Spleen (tissue), 11 donors: ENCODE measurements at regions not wholly inside any gene's neighbourhood (a gene's known extent, or its start where the extent isn't known, plus 50 kb on each side); places are given as distances from the start of the nearest gene placed in this dataset.
"Not testable (repeated sequence)": the region's sequence is repeated elsewhere in the genome, so short reads cannot be mapped to it uniquely, and the experiment has no call there.

ENCODE experiments used
- DNase-seq: peaks from one replicate; pipeline ENCODE4 v3.0.0-alpha.2; 2020
- H3K27ac ChIP-seq, 8 donors: fragments of 200-600 bp; sonication (generic) in 7 of 8; 1 replicate in 4 of 8; 2 replicates in 4 of 8; pipeline versions ENCODE4 v1.5.0 to v1.8.0; 2016 to 2021; ENCODE audit warnings: inconsistent platforms in 4 of 8, mild to moderate bottlenecking in 4 of 8, moderate library complexity in 1 of 8
- H3K27me3 ChIP-seq, 7 donors: fragments of 200-600 bp; sonication (generic) in 6 of 7; replicated peaks in 1 of 7; 1 replicate in 4 of 7; 2 replicates in 3 of 7; pipeline versions ENCODE4 v1.5.0 to v1.8.0; 2016 to 2021; ENCODE audit warnings: inconsistent platforms in 3 of 7, mild to moderate bottlenecking in 1 of 7
- H3K36me3 ChIP-seq, 6 donors: fragments of 200-600 bp; sonication (generic) in 5 of 6; 1 replicate in 4 of 6; 2 replicates in 2 of 6; pipeline versions ENCODE4 v1.5.0 to v1.8.0; 2016 to 2021; ENCODE audit warnings: inconsistent platforms in 2 of 6
- H3K4me1 ChIP-seq, 6 donors: fragments of 200-600 bp; sonication (generic) in 5 of 6; 1 replicate in 3 of 6; 2 replicates in 3 of 6; pipeline versions ENCODE4 v1.5.0 to v1.8.0; 2016 to 2021; ENCODE audit warnings: inconsistent platforms in 3 of 6
- H3K4me3 ChIP-seq, 8 donors: fragments of 200-600 bp; sonication (generic) in 7 of 8; 1 replicate in 4 of 8; 2 replicates in 4 of 8; pipeline versions ENCODE4 v1.5.0 to v1.8.0; 2016 to 2021; ENCODE audit warnings: inconsistent platforms in 4 of 8, mild to moderate bottlenecking in 4 of 8, moderate library complexity in 2 of 8
- H3K9me3 ChIP-seq, 8 donors: fragments of 200-600 bp; sonication (generic) in 7 of 8; 1 replicate in 4 of 8; 2 replicates in 4 of 8; pipeline versions ENCODE4 v1.5.0 to v1.8.0; 2016 to 2021; ENCODE audit warnings: inconsistent platforms in 4 of 8
- POLR2A ChIP-seq, 3 donors: fragments of 450-650 bp; IDR thresholded peaks; one replicate each; pipeline ENCODE4 v1.5.1; 2017; ENCODE audit warnings: antibody characterized with exemption in 3 of 3, mild to moderate bottlenecking in 1 of 3
- POLR2AphosphoS5 ChIP-seq, 3 donors: sonication (generic); formaldehyde crosslinking; IDR thresholded peaks; one replicate each; pipeline ENCODE4 v1.5.1; 2017; ENCODE audit warnings: antibody characterized with exemption in 3 of 3
- WGBS, 5 donors: extraction: QIAGEN DNeasy Blood & Tissue Kit in 3 of 5; methylation state at CpG; one replicate each; pipeline versions ENCODE4 v1.1.5 to v1.1.7; 2013 to 2018; 5-methylcytosine and 5-hydroxymethylcytosine counted together
- intact Hi-C: fragments of 100-400 bp; cut with DNase I; formaldehyde crosslinking; loops from one replicate; pipeline ENCODE4 v1.15.0; 2023; ENCODE audit warnings: low total_unique reads
- TF ChIP-seq, protein P1 (sequence below), 11 experiments: fragments of 200-600 bp in 7 of 11; fragments of 450-650 bp in 4 of 11; sonication (generic) in 4 of 11; IDR thresholded peaks in 8 of 11; conservative IDR thresholded peaks in 3 of 11; 1 replicate in 7 of 11; 2 replicates in 4 of 11; pipeline versions ENCODE4 v1.4.0 to v1.8.0; 2016 to 2021; ENCODE audit warnings: antibody characterized with exemption in 11 of 11, inconsistent platforms in 4 of 11, mild to moderate bottlenecking in 1 of 11
- donor health status: healthy with polysubstance abuse.
- donor health status: DM: no; HTN: no; CAD: no; lungs with moderate emphysema.
- donor health status: DM: no; HTN: no; CAD: no.
- donor health status: Bipolar disorder and iron deficiency.
- donor health status: healthy.
- donor health status: DM: no; HTN: no; CAD: no.
- donor health status: DM: yes; HTN: yes; CAD: no.

DNA sequence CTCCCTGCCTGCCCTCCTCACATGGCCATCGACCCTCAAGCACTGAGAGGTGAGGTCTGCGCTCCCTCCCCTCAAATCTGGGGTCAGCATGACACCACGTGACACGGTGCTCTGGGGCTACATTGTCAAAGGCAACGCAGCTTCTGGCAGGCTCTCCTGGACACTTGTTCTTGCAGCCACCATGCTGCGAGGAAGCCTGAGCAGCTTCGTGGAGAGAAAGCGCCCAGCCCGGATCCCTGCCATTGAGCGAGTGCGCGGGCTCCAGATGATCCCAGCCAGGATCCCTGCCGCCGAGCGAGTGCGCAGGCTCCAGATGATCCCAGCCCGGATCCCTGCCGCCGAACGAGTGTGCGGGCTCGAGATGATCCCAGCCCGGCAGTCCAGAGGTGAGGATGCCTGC is 70.9 kb upstream of the METRNL start:
- peaks cover 0 to 52% (median 7%) of the 10 kb centered on the region in 6 donors for H3K36me3 ChIP-seq
- no peak for DNase-seq
- no peak overlapping the region for H3K4me3 ChIP-seq
- TF ChIP-seq POLR2A (IDR thresholded peaks at IDR 0.05), result no peak
- TF ChIP-seq POLR2AphosphoS5 (IDR thresholded peaks at IDR 0.05), result no peak
- TF ChIP-seq, protein P1, sequence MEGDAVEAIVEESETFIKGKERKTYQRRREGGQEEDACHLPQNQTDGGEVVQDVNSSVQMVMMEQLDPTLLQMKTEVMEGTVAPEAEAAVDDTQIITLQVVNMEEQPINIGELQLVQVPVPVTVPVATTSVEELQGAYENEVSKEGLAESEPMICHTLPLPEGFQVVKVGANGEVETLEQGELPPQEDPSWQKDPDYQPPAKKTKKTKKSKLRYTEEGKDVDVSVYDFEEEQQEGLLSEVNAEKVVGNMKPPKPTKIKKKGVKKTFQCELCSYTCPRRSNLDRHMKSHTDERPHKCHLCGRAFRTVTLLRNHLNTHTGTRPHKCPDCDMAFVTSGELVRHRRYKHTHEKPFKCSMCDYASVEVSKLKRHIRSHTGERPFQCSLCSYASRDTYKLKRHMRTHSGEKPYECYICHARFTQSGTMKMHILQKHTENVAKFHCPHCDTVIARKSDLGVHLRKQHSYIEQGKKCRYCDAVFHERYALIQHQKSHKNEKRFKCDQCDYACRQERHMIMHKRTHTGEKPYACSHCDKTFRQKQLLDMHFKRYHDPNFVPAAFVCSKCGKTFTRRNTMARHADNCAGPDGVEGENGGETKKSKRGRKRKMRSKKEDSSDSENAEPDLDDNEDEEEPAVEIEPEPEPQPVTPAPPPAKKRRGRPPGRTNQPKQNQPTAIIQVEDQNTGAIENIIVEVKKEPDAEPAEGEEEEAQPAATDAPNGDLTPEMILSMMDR (IDR thresholded peaks at IDR 0.05 in 8 of 11, conservative IDR thresholded peaks at IDR 0.05 in 3 of 11), result no peak
- H3K27ac ChIP-seq, result no peak overlapping the region
- intact Hi-C loops, result no loop called here
- H3K27me3 ChIP-seq, result no peaks in the 10 kb centered on the region
- no peaks in the 10 kb centered on the region for H3K4me1 ChIP-seq
- H3K9me3 ChIP-seq, result no peaks in the 10 kb centered on the region
- 95 to 97% (median 96%) methylated on average over 21 to 23 of the region's 23 CpGs for WGBS, 5 donors

DNA sequence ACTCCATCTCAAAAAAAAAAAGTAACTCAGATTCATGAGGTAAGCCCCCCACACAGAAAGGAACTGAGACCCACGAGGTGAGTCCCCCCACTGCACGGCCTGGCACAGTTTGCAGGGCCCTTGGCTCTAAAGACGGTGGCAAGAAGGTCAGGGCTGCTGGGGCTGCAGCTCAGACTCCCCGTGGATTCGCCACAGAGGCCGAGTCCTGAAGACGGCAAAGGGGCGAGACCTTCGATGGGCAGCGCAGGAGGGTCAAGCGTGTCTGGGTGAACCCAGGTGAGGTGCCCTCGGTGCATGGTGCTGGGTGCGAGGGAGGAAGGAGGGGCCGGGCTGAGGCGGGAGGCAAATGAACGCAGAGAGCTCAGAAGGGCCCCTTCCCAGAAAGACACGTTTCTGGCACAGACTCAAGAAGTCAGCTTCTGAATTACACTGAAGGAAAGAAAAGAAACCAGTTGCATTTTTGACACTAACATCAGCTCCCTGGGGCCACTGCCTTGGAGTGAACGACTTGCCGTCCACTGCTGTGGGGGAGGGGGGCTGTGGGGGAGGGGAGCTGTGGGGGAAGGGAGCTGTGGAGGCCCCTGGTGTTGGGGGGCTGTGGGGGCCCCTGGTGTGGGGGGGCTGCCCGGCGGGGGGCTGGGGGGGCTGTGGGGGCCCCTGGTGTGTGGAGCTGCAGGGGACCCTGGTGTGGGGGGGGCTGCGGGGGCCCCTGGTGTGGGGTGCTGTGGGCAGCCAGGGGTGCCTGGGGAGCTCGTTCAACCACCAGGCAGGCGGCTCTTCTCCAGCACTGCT is 69.8 kb upstream of the METRNL start:
- no peak for DNase-seq
- Histone ChIP-seq H3K27me3 (no peaks in the 10 kb centered on the region), H3K9me3 (no peaks in the 10 kb centered on the region), H3K36me3 (peaks cover 0 to 54% (median 7%) of the 10 kb centered on the region in 6 donors), H3K27ac (no peak overlapping the region), H3K4me3 (no peak overlapping the region), H3K4me1 (no peaks in the 10 kb centered on the region)
- 88 to 97% (median 90%) methylated on average over 19 to 23 of the region's 24 CpGs for WGBS, 5 donors
- TF ChIP-seq, protein P1 (IDR thresholded peaks at IDR 0.05 in 8 of 11, conservative IDR thresholded peaks at IDR 0.05 in 3 of 11), result no peak
- TF ChIP-seq POLR2A (IDR thresholded peaks at IDR 0.05) (no peak), POLR2AphosphoS5 (IDR thresholded peaks at IDR 0.05) (no peak)
- intact Hi-C loops, result no loop called here

DNA sequence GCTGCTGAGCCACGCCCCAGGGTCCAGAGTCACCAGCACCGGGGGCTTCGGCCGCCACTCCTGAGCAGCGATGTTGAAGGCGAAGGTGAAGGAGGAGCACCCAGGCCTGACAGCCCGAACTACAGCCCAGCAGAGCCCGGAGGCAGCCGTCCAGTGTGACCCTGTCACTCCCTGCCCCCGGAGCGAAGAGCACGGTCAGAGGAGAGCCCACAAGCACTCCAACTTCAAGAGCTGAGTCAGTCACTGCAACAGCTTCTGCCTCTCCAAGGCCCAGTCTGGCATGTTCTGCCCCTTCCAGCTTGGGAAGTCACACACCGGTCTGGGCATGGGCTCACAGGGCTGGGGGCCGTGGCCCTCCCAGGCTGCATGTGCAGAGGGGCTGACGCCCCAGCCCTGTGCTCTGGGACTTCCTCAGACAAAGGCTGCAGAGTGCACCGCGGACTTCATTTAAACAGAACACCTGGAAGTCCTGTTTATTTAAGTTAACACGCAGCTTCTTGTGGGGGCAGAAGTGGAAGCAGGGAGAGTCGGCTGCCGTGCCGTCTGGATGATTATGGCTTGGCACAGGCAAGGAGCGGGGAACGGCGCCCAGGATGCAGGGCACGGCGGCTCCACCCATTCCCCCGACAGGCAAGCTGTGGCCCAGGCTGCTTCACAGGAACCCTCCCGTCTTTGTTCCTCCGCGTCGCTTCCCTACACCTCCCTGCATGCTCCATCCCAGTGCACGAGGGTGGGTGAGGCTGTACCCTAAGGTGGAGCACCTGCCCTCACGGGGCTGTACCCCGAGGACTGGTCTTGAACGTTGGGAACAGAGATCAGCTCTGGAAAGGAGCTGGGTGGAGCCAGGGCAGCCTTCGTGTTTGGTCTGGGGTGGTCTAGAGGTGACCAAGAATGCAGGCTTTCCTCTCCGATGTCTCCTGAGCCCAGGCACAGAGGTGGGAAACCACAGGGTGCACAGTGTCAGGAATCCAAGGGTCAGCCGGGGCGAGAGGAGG is 68.9 kb upstream of the METRNL start:
- no peak for TF ChIP-seq POLR2AphosphoS5 (IDR thresholded peaks at IDR 0.05)
- TF ChIP-seq POLR2A (IDR thresholded peaks at IDR 0.05), result no peak
- TF ChIP-seq, protein P1 (IDR thresholded peaks at IDR 0.05 in 8 of 11, conservative IDR thresholded peaks at IDR 0.05 in 3 of 11), result no peak
- Histone ChIP-seq H3K9me3 (no peaks in the 10 kb centered on the region), H3K4me3 (no peak overlapping the region), H3K27ac (no peak overlapping the region), H3K27me3 (no peaks in the 10 kb centered on the region), H3K36me3 (peaks cover 0 to 45% (median 2%) of the 10 kb centered on the region in 6 donors), H3K4me1 (no peaks in the 10 kb centered on the region)
- no peak for DNase-seq
- 87 to 93% (median 89%) methylated on average over 27 to 39 of the region's 39 CpGs for WGBS, 5 donors
- intact Hi-C loops, result no loop called here

DNA sequence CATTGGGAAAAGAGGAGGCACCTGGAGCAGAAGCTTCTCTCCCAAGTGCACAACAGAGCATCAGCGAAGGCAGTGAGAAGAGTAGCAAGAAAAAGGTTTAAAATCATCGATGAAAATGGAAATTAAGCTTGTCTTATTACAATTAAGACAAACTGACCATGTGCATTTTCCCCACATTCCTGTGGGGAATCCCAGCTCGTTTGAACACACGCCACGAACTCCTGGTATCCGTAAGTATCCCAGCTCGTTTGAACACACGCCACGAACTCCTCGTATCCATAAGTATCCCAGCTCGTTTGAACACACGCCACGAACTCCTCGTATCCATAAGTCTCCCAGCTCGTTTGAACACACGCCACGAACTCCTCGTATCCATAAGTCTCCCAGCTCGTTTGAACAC is 67.7 kb upstream of the METRNL start:
- H3K4me1 ChIP-seq, DNase-seq, intact Hi-C loops, H3K9me3 ChIP-seq, H3K4me3 ChIP-seq, H3K27ac ChIP-seq, H3K27me3 ChIP-seq: not testable (repeated sequence)
- 88 to 94% (median 93%) methylated on average over 18 to 19 of the region's 19 CpGs for WGBS, 5 donors
- peaks cover 0 to 33% (median 0%) of the 10 kb centered on the region in 6 donors for H3K36me3 ChIP-seq
